Hepatocyte (in vitro differentiated cells): ENCODE measurements at regions not wholly inside any gene's neighbourhood (a gene's known extent, or its start where the extent isn't known, plus 50 kb on each side); places are given as distances from the start of the nearest gene placed in this dataset.

Source experiments
- EZH2 ChIP-seq: fragments of 200-600 bp; sonication (generic); IDR thresholded peaks from 2 replicates; pipeline ENCODE4 v1.6.1; 2016; ENCODE audit warnings: antibody characterized with exemption, mild to moderate bottlenecking, borderline replicate concordance
- TF ChIP-seq, protein P1 (sequence below): fragments of 200-600 bp; sonication (generic); IDR thresholded peaks from 2 replicates; pipeline ENCODE4 v1.5.1; 2016; ENCODE audit warnings: antibody characterized with exemption, mild to moderate bottlenecking; ENCODE audit not compliant: poor library complexity

DNA sequence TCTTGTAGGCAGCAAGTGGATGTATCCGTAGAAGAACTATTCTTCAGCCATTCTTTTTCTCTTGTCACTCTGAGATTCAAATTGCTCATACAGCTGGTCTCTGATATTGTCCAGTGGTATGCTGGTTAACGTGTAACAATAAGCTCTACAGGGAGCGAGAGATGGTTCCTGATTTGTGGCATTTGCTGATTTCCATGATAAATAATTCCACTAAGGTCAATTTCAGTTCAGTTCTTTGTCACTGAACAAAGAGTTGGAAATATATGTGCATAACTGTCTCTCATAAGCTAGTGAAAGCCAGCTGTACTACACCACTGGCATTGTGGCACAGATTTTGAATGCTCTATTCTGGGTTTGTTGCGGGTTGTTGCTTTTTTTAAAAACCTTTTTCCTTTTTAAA lies 131.7 kb downstream of the MTHFS start:
- TF ChIP-seq, protein P1, sequence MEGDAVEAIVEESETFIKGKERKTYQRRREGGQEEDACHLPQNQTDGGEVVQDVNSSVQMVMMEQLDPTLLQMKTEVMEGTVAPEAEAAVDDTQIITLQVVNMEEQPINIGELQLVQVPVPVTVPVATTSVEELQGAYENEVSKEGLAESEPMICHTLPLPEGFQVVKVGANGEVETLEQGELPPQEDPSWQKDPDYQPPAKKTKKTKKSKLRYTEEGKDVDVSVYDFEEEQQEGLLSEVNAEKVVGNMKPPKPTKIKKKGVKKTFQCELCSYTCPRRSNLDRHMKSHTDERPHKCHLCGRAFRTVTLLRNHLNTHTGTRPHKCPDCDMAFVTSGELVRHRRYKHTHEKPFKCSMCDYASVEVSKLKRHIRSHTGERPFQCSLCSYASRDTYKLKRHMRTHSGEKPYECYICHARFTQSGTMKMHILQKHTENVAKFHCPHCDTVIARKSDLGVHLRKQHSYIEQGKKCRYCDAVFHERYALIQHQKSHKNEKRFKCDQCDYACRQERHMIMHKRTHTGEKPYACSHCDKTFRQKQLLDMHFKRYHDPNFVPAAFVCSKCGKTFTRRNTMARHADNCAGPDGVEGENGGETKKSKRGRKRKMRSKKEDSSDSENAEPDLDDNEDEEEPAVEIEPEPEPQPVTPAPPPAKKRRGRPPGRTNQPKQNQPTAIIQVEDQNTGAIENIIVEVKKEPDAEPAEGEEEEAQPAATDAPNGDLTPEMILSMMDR = no peak
- no peak for TF ChIP-seq EZH2
